ENCODE measurements at regions not wholly inside any gene's neighbourhood (a gene's known extent, or its start where the extent isn't known, plus 50 kb on each side); places are given as distances from the start of the nearest gene placed in this dataset.

DNA sequence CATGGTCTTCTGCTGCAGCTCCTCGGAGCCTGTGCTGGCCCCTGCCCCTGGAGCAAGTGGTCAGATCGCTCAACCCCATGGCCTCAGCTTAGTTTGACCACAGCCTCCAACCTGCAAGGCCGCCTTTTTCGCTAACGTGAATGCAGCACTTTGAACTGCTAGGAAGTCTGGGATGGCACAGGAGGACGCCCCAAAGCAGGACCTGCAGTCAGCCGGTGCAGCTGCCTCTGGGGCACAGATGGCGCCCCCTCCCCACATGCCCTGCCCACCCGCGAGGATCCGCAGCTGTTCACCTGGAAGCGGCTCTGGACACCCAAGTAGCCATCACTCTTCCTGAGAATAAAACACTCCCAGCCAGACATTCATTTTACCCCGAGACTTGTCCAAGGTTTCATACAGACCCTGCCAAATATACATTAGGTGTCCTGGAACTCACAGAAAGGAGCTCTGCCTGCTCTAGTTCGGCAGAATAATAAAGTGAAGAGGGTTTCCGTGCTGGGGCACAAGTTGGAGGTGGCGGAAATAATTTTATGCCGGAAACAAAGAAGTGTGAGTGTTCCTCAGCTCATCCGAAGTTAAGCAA lies 510.1 kb downstream of the EIPR1 start:
- TF ChIP-seq, protein P1, sequence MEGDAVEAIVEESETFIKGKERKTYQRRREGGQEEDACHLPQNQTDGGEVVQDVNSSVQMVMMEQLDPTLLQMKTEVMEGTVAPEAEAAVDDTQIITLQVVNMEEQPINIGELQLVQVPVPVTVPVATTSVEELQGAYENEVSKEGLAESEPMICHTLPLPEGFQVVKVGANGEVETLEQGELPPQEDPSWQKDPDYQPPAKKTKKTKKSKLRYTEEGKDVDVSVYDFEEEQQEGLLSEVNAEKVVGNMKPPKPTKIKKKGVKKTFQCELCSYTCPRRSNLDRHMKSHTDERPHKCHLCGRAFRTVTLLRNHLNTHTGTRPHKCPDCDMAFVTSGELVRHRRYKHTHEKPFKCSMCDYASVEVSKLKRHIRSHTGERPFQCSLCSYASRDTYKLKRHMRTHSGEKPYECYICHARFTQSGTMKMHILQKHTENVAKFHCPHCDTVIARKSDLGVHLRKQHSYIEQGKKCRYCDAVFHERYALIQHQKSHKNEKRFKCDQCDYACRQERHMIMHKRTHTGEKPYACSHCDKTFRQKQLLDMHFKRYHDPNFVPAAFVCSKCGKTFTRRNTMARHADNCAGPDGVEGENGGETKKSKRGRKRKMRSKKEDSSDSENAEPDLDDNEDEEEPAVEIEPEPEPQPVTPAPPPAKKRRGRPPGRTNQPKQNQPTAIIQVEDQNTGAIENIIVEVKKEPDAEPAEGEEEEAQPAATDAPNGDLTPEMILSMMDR (IDR thresholded peaks at IDR 0.05; ENCODE audit: control extremely low read depth in 1 of 3, insufficient read depth in 1 of 3, low read depth in 1 of 3, low read length in 3 of 3) = no peak
- TF ChIP-seq POLR2A (IDR thresholded peaks at IDR 0.05; ENCODE audit: control extremely low read depth in 1 of 2, low read depth in 2 of 2, low read length in 2 of 2) (no peak), CHD2 (IDR thresholded peaks at IDR 0.05; ENCODE audit: low read length) (no peak)
- TF ChIP-seq, protein P2, sequence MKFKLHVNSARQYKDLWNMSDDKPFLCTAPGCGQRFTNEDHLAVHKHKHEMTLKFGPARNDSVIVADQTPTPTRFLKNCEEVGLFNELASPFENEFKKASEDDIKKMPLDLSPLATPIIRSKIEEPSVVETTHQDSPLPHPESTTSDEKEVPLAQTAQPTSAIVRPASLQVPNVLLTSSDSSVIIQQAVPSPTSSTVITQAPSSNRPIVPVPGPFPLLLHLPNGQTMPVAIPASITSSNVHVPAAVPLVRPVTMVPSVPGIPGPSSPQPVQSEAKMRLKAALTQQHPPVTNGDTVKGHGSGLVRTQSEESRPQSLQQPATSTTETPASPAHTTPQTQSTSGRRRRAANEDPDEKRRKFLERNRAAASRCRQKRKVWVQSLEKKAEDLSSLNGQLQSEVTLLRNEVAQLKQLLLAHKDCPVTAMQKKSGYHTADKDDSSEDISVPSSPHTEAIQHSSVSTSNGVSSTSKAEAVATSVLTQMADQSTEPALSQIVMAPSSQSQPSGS (IDR thresholded peaks at IDR 0.05; ENCODE audit: low read length) = no peak

All from H1 (cell line).